ENCODE measurements at regions not wholly inside any gene's neighbourhood (a gene's known extent, or its start where the extent isn't known, plus 50 kb on each side); places are given as distances from the start of the nearest gene placed in this dataset.

- DNase-seq (no peak), ATAC-seq (ENCODE audit: low FRiP score in 2 of 2) (no peak)
- Histone ChIP-seq H3K4me1 (no peaks in the 10 kb centered on the region), H3K27me3 (no peaks in the 10 kb centered on the region), H3K9me3 (no peaks in the 10 kb centered on the region), H3K36me3 (no peaks in the 10 kb centered on the region), H3K4me3 (no peak overlapping the region), H3K27ac (no peak overlapping the region)
- WGBS, 2 donors: 93 to 97% methylated on average over 6 of the region's 6 CpGs
- TF ChIP-seq POLR2A (IDR thresholded peaks at IDR 0.05) (no peak), CTCF (IDR thresholded peaks at IDR 0.05) (no peak), POLR2AphosphoS5 (IDR thresholded peaks at IDR 0.05) (no peak), EP300 (IDR thresholded peaks at IDR 0.05) (no peak)
Measured at GRCh38 chr3:31409866-31410265, 122.9 kb upstream of the STT3B start.

GRCh38 chr3:31410411-31410810, 122.3 kb upstream of the STT3B start:
- no peaks in the 10 kb centered on the region for H3K9me3 ChIP-seq
- TF ChIP-seq POLR2A (IDR thresholded peaks at IDR 0.05) (no peak), EP300 (IDR thresholded peaks at IDR 0.05) (no peak), POLR2AphosphoS5 (IDR thresholded peaks at IDR 0.05) (no peak), CTCF (IDR thresholded peaks at IDR 0.05) (no peak)
- H3K4me3 ChIP-seq: no peak overlapping the region
- no peak for ATAC-seq (ENCODE audit: low FRiP score in 2 of 2)
- H3K27me3 ChIP-seq: no peaks in the 10 kb centered on the region
- H3K4me1 ChIP-seq: no peaks in the 10 kb centered on the region
- H3K36me3 ChIP-seq: no peaks in the 10 kb centered on the region
- DNase-seq: no peak
- H3K27ac ChIP-seq: no peak overlapping the region
- 82 to 84% methylated on average over 3 of the region's 3 CpGs for WGBS, 2 donors

- Histone ChIP-seq H3K4me3 (no peak overlapping the region), H3K27me3 (no peaks in the 10 kb centered on the region), H3K9me3 (no peaks in the 10 kb centered on the region), H3K36me3 (no peaks in the 10 kb centered on the region), H3K4me1 (no peaks in the 10 kb centered on the region), H3K27ac (no peak overlapping the region)
- DNase-seq: no peak
- 80 to 83% methylated on average over 1 of the region's 1 CpG for WGBS, 2 donors
- no peak for TF ChIP-seq EP300 (IDR thresholded peaks at IDR 0.05)
- no peak for TF ChIP-seq POLR2AphosphoS5 (IDR thresholded peaks at IDR 0.05)
- ATAC-seq (ENCODE audit: low FRiP score in 2 of 2): no peak
Measured at GRCh38 chr3:31412832-31413231, 119.9 kb upstream of the STT3B start.

GRCh38 chr3:31413515-31413914, 119.2 kb upstream of the STT3B start:
- DNase-seq (no peak), ATAC-seq (ENCODE audit: low FRiP score in 2 of 2) (no peak)
- no peaks in the 10 kb centered on the region for H3K27me3 ChIP-seq
- H3K4me3 ChIP-seq: no peak overlapping the region
- TF ChIP-seq POLR2AphosphoS5 (IDR thresholded peaks at IDR 0.05) (no peak), POLR2A (IDR thresholded peaks at IDR 0.05) (no peak), CTCF (IDR thresholded peaks at IDR 0.05) (no peak), EP300 (IDR thresholded peaks at IDR 0.05) (no peak)
- H3K9me3 ChIP-seq: no peaks in the 10 kb centered on the region
- H3K36me3 ChIP-seq: no peaks in the 10 kb centered on the region
- no peak overlapping the region for H3K27ac ChIP-seq
- no peaks in the 10 kb centered on the region for H3K4me1 ChIP-seq

GRCh38 chr3:31416980-31417379, 115.7 kb upstream of the STT3B start:
- no peak for ATAC-seq (ENCODE audit: low FRiP score in 2 of 2)
- Histone ChIP-seq H3K27ac (no peak overlapping the region), H3K4me1 (no peaks in the 10 kb centered on the region), H3K9me3 (no peaks in the 10 kb centered on the region), H3K4me3 (no peak overlapping the region), H3K27me3 (no peaks in the 10 kb centered on the region), H3K36me3 (no peaks in the 10 kb centered on the region)
- DNase-seq: no peak
- no peak for TF ChIP-seq CTCF (IDR thresholded peaks at IDR 0.05)
- TF ChIP-seq EP300 (IDR thresholded peaks at IDR 0.05): no peak
- no peak for TF ChIP-seq POLR2AphosphoS5 (IDR thresholded peaks at IDR 0.05)
- TF ChIP-seq POLR2A (IDR thresholded peaks at IDR 0.05): no peak
- WGBS, 2 donors: 89% methylated on average over 4 of the region's 4 CpGs
